WERI-Rb-1 (cell line): ENCODE measurements at regions not wholly inside any gene's neighbourhood (a gene's known extent, or its start where the extent isn't known, plus 50 kb on each side); places are given as distances from the start of the nearest gene placed in this dataset.

Source experiments
- DNase-seq: peaks from one replicate; pipeline ENCODE4 v3.0.0-alpha.2; 2020
- H3K27ac ChIP-seq: fragments of 250-450 bp; sonication (Bioruptor Pico); 2 replicates; pipeline ENCODE4 v1.5.1; 2020; ENCODE audit warnings: mild to moderate bottlenecking, moderate library complexity
- H3K27me3 ChIP-seq: fragments of 250-450 bp; sonication (Bioruptor Pico); 2 replicates; pipeline ENCODE4 v1.5.1; 2021; ENCODE audit warnings: mild to moderate bottlenecking, low read depth, moderate library complexity; ENCODE audit not compliant: insufficient read depth, severe bottlenecking
- H3K36me3 ChIP-seq: fragments of 250-450 bp; sonication (Bioruptor Pico); 2 replicates; pipeline ENCODE4 v1.5.1; 2020; ENCODE audit warnings: mild to moderate bottlenecking, moderate library complexity
- H3K4me3 ChIP-seq: 2 replicates; pipeline ENCODE4 v1.5.1; 2011; ENCODE audit warnings: low read depth, mild to moderate bottlenecking, control low read depth, low read length
- H3K9me3 ChIP-seq: fragments of 250-450 bp; sonication (Bioruptor Pico); 2 replicates; pipeline ENCODE4 v1.5.1; 2021; ENCODE audit warnings: mild to moderate bottlenecking, moderate library complexity; ENCODE audit not compliant: severe bottlenecking
- CTCF ChIP-seq: IDR thresholded peaks from 2 replicates; pipeline ENCODE4 v1.5.1; 2011; ENCODE audit warnings: low read depth, mild to moderate bottlenecking, control low read depth, inconsistent platforms, low read length

- no peaks in the 10 kb centered on the region for H3K36me3 ChIP-seq
- no peaks in the 10 kb centered on the region for H3K27me3 ChIP-seq
- no peaks in the 10 kb centered on the region for H3K9me3 ChIP-seq
- no peak overlapping the region for H3K4me3 ChIP-seq
- no peak overlapping the region for H3K27ac ChIP-seq
- no peak for DNase-seq
- no peak for TF ChIP-seq CTCF
Observed at GRCh38 chr2:196370381-196370780, 199.0 kb upstream of the STK17B start.

GRCh38 chr2:196372276-196372809 lies 201.0 kb upstream of the STK17B start:
- no peaks in the 10 kb centered on the region for H3K36me3 ChIP-seq
- H3K27me3 ChIP-seq: no peaks in the 10 kb centered on the region
- TF ChIP-seq CTCF: no peak
- no peaks in the 10 kb centered on the region for H3K9me3 ChIP-seq
- DNase-seq: no peak
- no peak overlapping the region for H3K4me3 ChIP-seq
- no peak overlapping the region for H3K27ac ChIP-seq

GRCh38 chr2:196372811-196373664 lies 201.7 kb upstream of the STK17B start:
- no peak overlapping the region for H3K27ac ChIP-seq
- no peaks in the 10 kb centered on the region for H3K9me3 ChIP-seq
- H3K27me3 ChIP-seq: no peaks in the 10 kb centered on the region
- no peak for TF ChIP-seq CTCF
- H3K4me3 ChIP-seq: no peak overlapping the region
- H3K36me3 ChIP-seq: no peaks in the 10 kb centered on the region
- no peak for DNase-seq

- H3K36me3 ChIP-seq: no peaks in the 10 kb centered on the region
- no peak overlapping the region for H3K27ac ChIP-seq
- no peaks in the 10 kb centered on the region for H3K27me3 ChIP-seq
- no peak for TF ChIP-seq CTCF
- no peak for DNase-seq
- H3K9me3 ChIP-seq: no peaks in the 10 kb centered on the region
- H3K4me3 ChIP-seq: no peak overlapping the region
Observed at GRCh38 chr2:196376984-196377877, 205.9 kb upstream of the STK17B start.

- no peak for DNase-seq
- Histone ChIP-seq H3K27me3 (no peaks in the 10 kb centered on the region), H3K9me3 (no peaks in the 10 kb centered on the region), H3K4me3 (no peak overlapping the region), H3K27ac (no peak overlapping the region), H3K36me3 (no peaks in the 10 kb centered on the region)
- no peak for TF ChIP-seq CTCF
Observed at GRCh38 chr2:196379600-196379999, 208.2 kb upstream of the STK17B start.
